ENCODE measurements at regions not wholly inside any gene's neighbourhood (a gene's known extent, or its start where the extent isn't known, plus 50 kb on each side); places are given as distances from the start of the nearest gene placed in this dataset.

DNA sequence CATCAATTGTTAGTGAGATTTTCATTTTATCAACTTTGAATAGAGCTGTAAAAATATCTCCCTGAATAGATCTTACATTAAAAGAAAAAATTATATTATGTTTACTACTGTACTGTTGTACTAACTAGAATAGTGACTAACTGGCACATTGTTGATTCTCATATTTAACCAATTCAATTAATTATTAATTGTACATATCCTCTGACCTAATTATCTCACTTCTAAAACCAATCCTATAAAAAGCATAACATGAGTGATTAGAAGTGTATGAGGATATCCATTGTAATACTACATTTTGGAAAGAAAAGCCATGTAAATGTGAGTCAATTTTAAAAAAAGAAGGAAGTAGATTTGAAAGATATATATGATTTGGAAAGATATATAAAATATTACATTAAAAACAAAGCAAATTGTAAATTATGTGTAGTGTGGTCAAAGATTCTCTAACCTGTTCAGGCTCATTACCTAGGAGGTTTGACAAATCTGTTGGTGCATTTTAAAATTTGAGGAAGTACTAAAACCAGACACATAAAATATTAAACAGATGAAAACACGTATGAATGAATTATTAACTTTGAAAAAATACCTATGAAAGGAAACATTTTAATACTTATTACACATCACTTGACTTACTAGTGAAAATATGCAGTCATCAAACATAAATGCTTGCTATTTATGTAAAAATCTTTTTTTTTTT, 829.8 kb upstream of the SLC10A2 start:
- TF ChIP-seq, protein P1, sequence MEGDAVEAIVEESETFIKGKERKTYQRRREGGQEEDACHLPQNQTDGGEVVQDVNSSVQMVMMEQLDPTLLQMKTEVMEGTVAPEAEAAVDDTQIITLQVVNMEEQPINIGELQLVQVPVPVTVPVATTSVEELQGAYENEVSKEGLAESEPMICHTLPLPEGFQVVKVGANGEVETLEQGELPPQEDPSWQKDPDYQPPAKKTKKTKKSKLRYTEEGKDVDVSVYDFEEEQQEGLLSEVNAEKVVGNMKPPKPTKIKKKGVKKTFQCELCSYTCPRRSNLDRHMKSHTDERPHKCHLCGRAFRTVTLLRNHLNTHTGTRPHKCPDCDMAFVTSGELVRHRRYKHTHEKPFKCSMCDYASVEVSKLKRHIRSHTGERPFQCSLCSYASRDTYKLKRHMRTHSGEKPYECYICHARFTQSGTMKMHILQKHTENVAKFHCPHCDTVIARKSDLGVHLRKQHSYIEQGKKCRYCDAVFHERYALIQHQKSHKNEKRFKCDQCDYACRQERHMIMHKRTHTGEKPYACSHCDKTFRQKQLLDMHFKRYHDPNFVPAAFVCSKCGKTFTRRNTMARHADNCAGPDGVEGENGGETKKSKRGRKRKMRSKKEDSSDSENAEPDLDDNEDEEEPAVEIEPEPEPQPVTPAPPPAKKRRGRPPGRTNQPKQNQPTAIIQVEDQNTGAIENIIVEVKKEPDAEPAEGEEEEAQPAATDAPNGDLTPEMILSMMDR (IDR thresholded peaks at IDR 0.05 in 2 of 3, conservative IDR thresholded peaks at IDR 0.05 in 1 of 3; ENCODE audit: borderline replicate concordance in 1 of 3, insufficient read depth in 1 of 3, low read depth in 2 of 3, low read length in 2 of 3): no peak
- TF ChIP-seq FOSL1 (IDR thresholded peaks at IDR 0.05; ENCODE audit: low read depth) (no peak), SIN3A (IDR thresholded peaks at IDR 0.05; ENCODE audit: low read depth) (no peak), EZH2 (IDR thresholded peaks at IDR 0.05) (no peak), POLR2A (IDR thresholded peaks at IDR 0.05; ENCODE audit: borderline replicate concordance, extremely low read depth, insufficient read depth, insufficient read length) (no peak)

Measured in HCT116 (cell line).